HepG2 (cell line): ENCODE measurements at regions not wholly inside any gene's neighbourhood (a gene's known extent, or its start where the extent isn't known, plus 50 kb on each side); places are given as distances from the start of the nearest gene placed in this dataset.

Experiments
- ATAC-seq: fragments of 200-7000 bp; cut with Tn5 transposase; 3 replicates; pipeline ENCODE4 v1.9.1; 2020; ENCODE audit warnings: mild to moderate bottlenecking, moderate library complexity
- BruUV-seq: library from RNA; stranded (reverse); fragments of 400-500 nt; replicated peaks from 2 replicates; lab custom pipeline; 2021; lab: Mats Ljungman, UMichigan
- CTCF ChIA-PET: fragments of 300-600 bp; formaldehyde crosslinking; extraction: SDS; loops from one replicate; lab custom pipeline; 2021; ENCODE audit warnings: low total read pairs, inconsistent platforms, low intra/inter-chr PET ratio; lab: Yijun Ruan, JAX
- POLR2A ChIA-PET: fragments of 350-600 bp; sonication (Branson Sonifier 250); formaldehyde crosslinking; loops from one replicate; lab custom pipeline; 2020; ENCODE audit warnings: antibody characterized with exemption, inconsistent platforms; lab: Yijun Ruan, JAX
- DNase-seq: peaks from one replicate; pipeline ENCODE4 v3.0.0-alpha.2; 2015; ENCODE audit warnings: low spot score
- FAIRE-seq: peaks from 3 replicates; lab custom pipeline; 2011; peaks lifted over from hg19 to GRCh38; lab: Jason Lieb, UNC
- H2AFZ ChIP-seq: one replicate; pipeline ENCODE4 v1.6.1; 2011; ENCODE audit warnings: low read length, inconsistent platforms
- H3K27ac ChIP-seq: fragments of 300-600 bp; 3 replicates; pipeline ENCODE4 v1.8.0; 2011; ENCODE audit warnings: mixed run types, mild to moderate bottlenecking, mixed read lengths, low read length, inconsistent platforms; ENCODE audit not compliant: insufficient read depth; ENCODE audit errors: extremely low read length
- H3K27me3 ChIP-seq, 2 experiments: fragments of 200-600 bp in 1 of 2; 2 replicates in 1 of 2; 3 replicates in 1 of 2; pipeline versions ENCODE4 v1.6.0 to v1.8.0; 2011; ENCODE audit warnings: low read length in 2 of 2, mild to moderate bottlenecking in 2 of 2, moderate library complexity in 2 of 2, inconsistent platforms in 1 of 2; ENCODE audit not compliant: insufficient read depth in 2 of 2, control insufficient read depth in 1 of 2
- H3K36me3 ChIP-seq, 2 experiments: fragments of 200-600 bp in 1 of 2; replicated peaks in 1 of 2; 2 replicates in 1 of 2; 3 replicates in 1 of 2; pipeline versions ENCODE4 v1.5.1 to v1.8.0; 2011; ENCODE audit warnings: low read length in 2 of 2, inconsistent platforms in 1 of 2; ENCODE audit not compliant: insufficient read depth in 2 of 2, control insufficient read depth in 1 of 2
- H3K4me1 ChIP-seq: 2 replicates; pipeline ENCODE4 v1.5.1; 2012; ENCODE audit warnings: low read length, inconsistent platforms; ENCODE audit not compliant: insufficient read depth
- H3K4me2 ChIP-seq: 2 replicates; pipeline ENCODE4 v1.6.0; 2011; ENCODE audit warnings: low read depth, low read length, inconsistent platforms
- H3K4me3 ChIP-seq, 3 experiments: fragments of 200-600 bp in 1 of 3; sonication (generic), shearing (Covaris generic) in 1 of 3; replicated peaks in 1 of 3; 2 replicates each; pipeline ENCODE4 v1.5.1; 2011 to 2016; ENCODE audit warnings: low read length in 3 of 3, inconsistent platforms in 2 of 3, low read depth in 2 of 3, mild to moderate bottlenecking in 2 of 3, control low read depth in 1 of 3, mixed read lengths in 1 of 3; ENCODE audit not compliant: insufficient read depth in 1 of 3
- H3K79me2 ChIP-seq: one replicate; pipeline ENCODE4 v1.6.1; 2011; ENCODE audit warnings: low read length, inconsistent platforms; ENCODE audit not compliant: insufficient read depth
- H3K9ac ChIP-seq: 2 replicates; pipeline ENCODE4 v1.6.0; 2011; ENCODE audit warnings: mild to moderate bottlenecking, low read depth, low read length, inconsistent platforms; ENCODE audit not compliant: insufficient read depth
- H3K9me3 ChIP-seq: 2 replicates; pipeline ENCODE4 v1.5.1; 2012; ENCODE audit warnings: mild to moderate bottlenecking, low read length
- H4K20me1 ChIP-seq: 2 replicates; pipeline ENCODE4 v1.6.0; 2011; ENCODE audit warnings: inconsistent platforms, mild to moderate bottlenecking, low read length, moderate library complexity; ENCODE audit not compliant: insufficient read depth
- FOXK1 ChIP-seq: sonication (generic); formaldehyde crosslinking; IDR thresholded peaks from 2 replicates; pipeline ENCODE4 v1.4.0; 2020; ENCODE audit warnings: low read depth, missing genetic modification reagents, borderline replicate concordance
- HDAC2 ChIP-seq: sonication (generic); formaldehyde crosslinking; IDR thresholded peaks from 2 replicates; pipeline ENCODE4 v1.4.0; 2020; ENCODE audit warnings: missing genetic modification reagents
- HOXD1 ChIP-seq: sonication (generic); formaldehyde crosslinking; IDR thresholded peaks from 2 replicates; pipeline ENCODE4 v1.5.0; 2020; ENCODE audit warnings: missing genetic modification reagents
- MIER2 ChIP-seq: IDR thresholded peaks from 2 replicates; pipeline ENCODE4 v1.6.1; 2016; ENCODE audit warnings: missing biosample characterization, missing genetic modification reagents
- PHB2 ChIP-seq: fragments of 450-650 bp; IDR thresholded peaks from 2 replicates; pipeline ENCODE4 v1.6.1; 2018; ENCODE audit not compliant: partially characterized antibody
- ZBTB37 ChIP-seq: sonication (generic); formaldehyde crosslinking; IDR thresholded peaks from 2 replicates; pipeline ENCODE4 v1.4.0; 2020; ENCODE audit warnings: mild to moderate bottlenecking, missing genetic modification reagents
- ZNF362 ChIP-seq: sonication (generic); formaldehyde crosslinking; IDR thresholded peaks from 2 replicates; pipeline ENCODE4 v1.4.0; 2020; ENCODE audit warnings: missing genetic modification reagents, mild to moderate bottlenecking, borderline replicate concordance
- ZNF549 ChIP-seq: sonication (generic); formaldehyde crosslinking; IDR thresholded peaks from 2 replicates; pipeline ENCODE4 v1.5.0; 2020; ENCODE audit warnings: missing genetic modification reagents
- ZSCAN25 ChIP-seq: sonication (generic); formaldehyde crosslinking; IDR thresholded peaks from 2 replicates; pipeline ENCODE4 v1.8.0; 2022; ENCODE audit warnings: mild to moderate bottlenecking, missing genetic modification reagents
- ZSCAN9 ChIP-seq: IDR thresholded peaks from 2 replicates; pipeline ENCODE4 v1.6.1; 2016; ENCODE audit warnings: borderline replicate concordance
- WGBS: methylation state at CpG from one replicate; pipeline ENCODE4 v1.1.6; 2017; ENCODE audit warnings: low lambda C conversion rate; 5-methylcytosine and 5-hydroxymethylcytosine counted together
- in situ Hi-C: cut with HindIII; loops from 2 replicates; pipeline ENCODE4 v1.10.0; 2017; ENCODE audit warnings: low pct_unique_long_range_greater_than_20kb; ENCODE audit not compliant: extremely low pct_ligation_motif_present
- intact Hi-C: fragments of 100-400 bp; cut with micrococcal nuclease; formaldehyde crosslinking; loops from one replicate; pipeline ENCODE4 v1.10.0; 2022; ENCODE audit not compliant: unreplicated experiment
- TF ChIP-seq, protein P1 (sequence below): sonication (generic); formaldehyde crosslinking; IDR thresholded peaks from 2 replicates; pipeline ENCODE4 v1.9.0; 2022; ENCODE audit warnings: low read depth, missing genetic modification reagents

- DNase-seq (no peak), FAIRE-seq (no peak), ATAC-seq (no peak)
- intact Hi-C loops (no loop called here), in situ Hi-C loops (no loop called here)
- TF ChIP-seq ZNF362 = no peak
- no peak for TF ChIP-seq PHB2
- TF ChIP-seq ZSCAN25 = no peak
- no peak for TF ChIP-seq HDAC2 (CRISPR knock-in tag)
- no peak for TF ChIP-seq MIER2 (CRISPR knock-in tag)
- no peak for TF ChIP-seq ZSCAN9 (CRISPR knock-in tag)
- TF ChIP-seq, protein P1, sequence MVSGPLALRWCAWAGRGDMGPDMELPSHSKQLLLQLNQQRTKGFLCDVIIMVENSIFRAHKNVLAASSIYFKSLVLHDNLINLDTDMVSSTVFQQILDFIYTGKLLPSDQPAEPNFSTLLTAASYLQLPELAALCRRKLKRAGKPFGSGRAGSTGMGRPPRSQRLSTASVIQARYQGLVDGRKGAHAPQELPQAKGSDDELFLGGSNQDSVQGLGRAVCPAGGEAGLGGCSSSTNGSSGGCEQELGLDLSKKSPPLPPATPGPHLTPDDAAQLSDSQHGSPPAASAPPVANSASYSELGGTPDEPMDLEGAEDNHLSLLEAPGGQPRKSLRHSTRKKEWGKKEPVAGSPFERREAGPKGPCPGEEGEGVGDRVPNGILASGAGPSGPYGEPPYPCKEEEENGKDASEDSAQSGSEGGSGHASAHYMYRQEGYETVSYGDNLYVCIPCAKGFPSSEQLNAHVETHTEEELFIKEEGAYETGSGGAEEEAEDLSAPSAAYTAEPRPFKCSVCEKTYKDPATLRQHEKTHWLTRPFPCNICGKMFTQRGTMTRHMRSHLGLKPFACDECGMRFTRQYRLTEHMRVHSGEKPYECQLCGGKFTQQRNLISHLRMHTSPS (CRISPR knock-in tag) = no peak
- no peak for TF ChIP-seq HOXD1 (CRISPR knock-in tag)
- TF ChIP-seq FOXK1 (CRISPR knock-in tag) = no peak
- no peak for TF ChIP-seq ZNF549
- no peak for TF ChIP-seq ZBTB37 (CRISPR knock-in tag)
- BruUV-seq = no TSS peak
- no peaks in the 10 kb centered on the region for H3K79me2 ChIP-seq
- H3K4me3 ChIP-seq = no peak overlapping the region
- no peak overlapping the region for H3K27ac ChIP-seq
- ChIA-PET CTCF (no interaction called here), POLR2A (no interaction called here)
- no peaks in the 10 kb centered on the region for H4K20me1 ChIP-seq
- H3K27me3 ChIP-seq = no peaks in the 10 kb centered on the region
- no peaks in the 10 kb centered on the region for H3K4me1 ChIP-seq
- no peaks in the 10 kb centered on the region for H3K36me3 ChIP-seq
- H3K9me3 ChIP-seq = no peaks in the 10 kb centered on the region
- H3K4me2 ChIP-seq = no peak overlapping the region
- no peak overlapping the region for H2AFZ ChIP-seq
- 2% methylated on average over 2 of the region's 2 CpGs for WGBS
- H3K9ac ChIP-seq = no peak overlapping the region
Measured at GRCh38 chr4:24456431-24456830, 127.9 kb downstream of the DHX15 start.
